Suprapubic skin (tissue), 3 donors: ENCODE measurements at regions not wholly inside any gene's neighbourhood (a gene's known extent, or its start where the extent isn't known, plus 50 kb on each side); places are given as distances from the start of the nearest gene placed in this dataset.

Experiments used
- POLR2A ChIP-seq, 2 donors: fragments of 450-650 bp; IDR thresholded peaks; one replicate each; pipeline ENCODE4 v1.6.1; 2017; ENCODE audit warnings: antibody characterized with exemption in 2 of 2, mild to moderate bottlenecking in 2 of 2, moderate library complexity in 2 of 2
- TF ChIP-seq, protein P1 (sequence below), 2 donors: fragments of 200-600 bp in 1 of 2; fragments of 450-650 bp in 1 of 2; sonication (generic) in 1 of 2; IDR thresholded peaks; one replicate each; pipeline ENCODE4 v1.5.1; 2016 to 2019; ENCODE audit warnings: antibody characterized with exemption in 2 of 2, mild to moderate bottlenecking in 1 of 2, moderate library complexity in 1 of 2

DNA sequence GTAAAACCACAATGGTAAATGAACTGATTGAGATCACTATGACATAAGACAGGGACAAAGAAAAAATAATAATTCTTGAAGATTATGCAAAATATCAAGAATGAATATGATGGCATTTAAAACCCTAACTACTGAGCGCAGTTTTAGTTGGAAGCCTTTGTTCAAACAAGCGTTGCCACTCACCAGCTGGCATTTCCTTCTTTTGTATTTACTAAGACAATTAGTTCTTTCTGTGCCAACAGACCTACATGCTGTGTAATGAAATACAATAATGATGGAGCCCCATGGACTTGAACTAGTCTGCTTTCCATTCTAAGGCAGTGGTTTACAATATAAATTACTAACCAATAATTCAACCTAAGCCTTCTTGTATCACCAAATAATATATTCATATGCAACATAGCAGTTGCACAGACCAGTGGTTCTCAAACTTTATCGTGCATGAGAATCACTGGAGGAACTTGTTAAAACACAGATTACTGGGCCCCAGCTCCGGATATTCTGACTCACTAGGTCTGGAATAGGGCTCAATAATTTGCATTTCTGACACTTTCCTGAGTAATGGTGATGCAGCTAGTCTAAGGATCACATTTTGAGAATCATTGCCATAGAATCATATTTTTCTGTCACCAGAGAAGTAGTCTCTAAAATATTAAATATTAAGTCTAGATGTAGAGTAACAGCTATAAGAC, 196.4 kb upstream of the MAGEB18 start:
- TF ChIP-seq POLR2A (IDR thresholded peaks at IDR 0.05): no peak
- TF ChIP-seq, protein P1, sequence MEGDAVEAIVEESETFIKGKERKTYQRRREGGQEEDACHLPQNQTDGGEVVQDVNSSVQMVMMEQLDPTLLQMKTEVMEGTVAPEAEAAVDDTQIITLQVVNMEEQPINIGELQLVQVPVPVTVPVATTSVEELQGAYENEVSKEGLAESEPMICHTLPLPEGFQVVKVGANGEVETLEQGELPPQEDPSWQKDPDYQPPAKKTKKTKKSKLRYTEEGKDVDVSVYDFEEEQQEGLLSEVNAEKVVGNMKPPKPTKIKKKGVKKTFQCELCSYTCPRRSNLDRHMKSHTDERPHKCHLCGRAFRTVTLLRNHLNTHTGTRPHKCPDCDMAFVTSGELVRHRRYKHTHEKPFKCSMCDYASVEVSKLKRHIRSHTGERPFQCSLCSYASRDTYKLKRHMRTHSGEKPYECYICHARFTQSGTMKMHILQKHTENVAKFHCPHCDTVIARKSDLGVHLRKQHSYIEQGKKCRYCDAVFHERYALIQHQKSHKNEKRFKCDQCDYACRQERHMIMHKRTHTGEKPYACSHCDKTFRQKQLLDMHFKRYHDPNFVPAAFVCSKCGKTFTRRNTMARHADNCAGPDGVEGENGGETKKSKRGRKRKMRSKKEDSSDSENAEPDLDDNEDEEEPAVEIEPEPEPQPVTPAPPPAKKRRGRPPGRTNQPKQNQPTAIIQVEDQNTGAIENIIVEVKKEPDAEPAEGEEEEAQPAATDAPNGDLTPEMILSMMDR (IDR thresholded peaks at IDR 0.05): no peak
